GM18868 (cell line): ENCODE measurements at regions not wholly inside any gene's neighbourhood (a gene's known extent, or its start where the extent isn't known, plus 50 kb on each side); places are given as distances from the start of the nearest gene placed in this dataset.

Source experiments
- ATAC-seq: cut with Tn5 transposase; IDR thresholded peaks from one replicate; pipeline ENCODE4 v1.9.1; 2021; ENCODE audit warnings: mild to moderate bottlenecking, moderate library complexity; ENCODE audit not compliant: unreplicated experiment

- no peak for ATAC-seq
These were observed 212.1 kb upstream of the RTL1 start for GRCh38 chr14:101115652-101116051.

- no peak for ATAC-seq
These were observed 212.5 kb upstream of the RTL1 start for GRCh38 chr14:101116065-101116464.

- no peak for ATAC-seq
These were observed 213.1 kb upstream of the RTL1 start for GRCh38 chr14:101116486-101117130.

GRCh38 chr14:101117543-101117942 is 214.0 kb upstream of the RTL1 start:
- ATAC-seq, result no peak

GRCh38 chr14:101118233-101118632 is 214.7 kb upstream of the RTL1 start:
- no peak for ATAC-seq

- no peak for ATAC-seq
These were observed 215.4 kb upstream of the RTL1 start for GRCh38 chr14:101118746-101119591.

GRCh38 chr14:101119830-101120571 is 216.5 kb upstream of the RTL1 start:
- ATAC-seq, result no peak

- ATAC-seq, result no peak
These were observed 217.4 kb upstream of the RTL1 start for GRCh38 chr14:101120641-101121507.

- ATAC-seq, result no peak
These were observed 218.1 kb upstream of the RTL1 start for GRCh38 chr14:101121508-101122139.

- ATAC-seq, result no peak
These were observed 219.0 kb upstream of the RTL1 start for GRCh38 chr14:101122237-101123141.

- no peak for ATAC-seq
These were observed 220.3 kb upstream of the RTL1 start for GRCh38 chr14:101123618-101124510.

- no peak for ATAC-seq
These were observed 221.3 kb upstream of the RTL1 start for GRCh38 chr14:101124815-101125214.

GRCh38 chr14:101125313-101125712 is 221.8 kb upstream of the RTL1 start:
- ATAC-seq, result no peak

- ATAC-seq, result no peak
These were observed 222.5 kb upstream of the RTL1 start for GRCh38 chr14:101125719-101126651.

- ATAC-seq, result no peak
These were observed 223.2 kb upstream of the RTL1 start for GRCh38 chr14:101126731-101127130.

GRCh38 chr14:101127224-101127623 is 223.7 kb upstream of the RTL1 start:
- ATAC-seq, result no peak
